ENCODE measurements at regions not wholly inside any gene's neighbourhood (a gene's known extent, or its start where the extent isn't known, plus 50 kb on each side); places are given as distances from the start of the nearest gene placed in this dataset.

- TF ChIP-seq, protein P1, sequence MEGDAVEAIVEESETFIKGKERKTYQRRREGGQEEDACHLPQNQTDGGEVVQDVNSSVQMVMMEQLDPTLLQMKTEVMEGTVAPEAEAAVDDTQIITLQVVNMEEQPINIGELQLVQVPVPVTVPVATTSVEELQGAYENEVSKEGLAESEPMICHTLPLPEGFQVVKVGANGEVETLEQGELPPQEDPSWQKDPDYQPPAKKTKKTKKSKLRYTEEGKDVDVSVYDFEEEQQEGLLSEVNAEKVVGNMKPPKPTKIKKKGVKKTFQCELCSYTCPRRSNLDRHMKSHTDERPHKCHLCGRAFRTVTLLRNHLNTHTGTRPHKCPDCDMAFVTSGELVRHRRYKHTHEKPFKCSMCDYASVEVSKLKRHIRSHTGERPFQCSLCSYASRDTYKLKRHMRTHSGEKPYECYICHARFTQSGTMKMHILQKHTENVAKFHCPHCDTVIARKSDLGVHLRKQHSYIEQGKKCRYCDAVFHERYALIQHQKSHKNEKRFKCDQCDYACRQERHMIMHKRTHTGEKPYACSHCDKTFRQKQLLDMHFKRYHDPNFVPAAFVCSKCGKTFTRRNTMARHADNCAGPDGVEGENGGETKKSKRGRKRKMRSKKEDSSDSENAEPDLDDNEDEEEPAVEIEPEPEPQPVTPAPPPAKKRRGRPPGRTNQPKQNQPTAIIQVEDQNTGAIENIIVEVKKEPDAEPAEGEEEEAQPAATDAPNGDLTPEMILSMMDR (IDR thresholded peaks at IDR 0.05; ENCODE audit: low read length): no peak
- TF ChIP-seq EZH2 (IDR thresholded peaks at IDR 0.05; ENCODE audit: borderline replicate concordance, low read length): no peak
Measured at GRCh38 chr6:6969761-6970223, 138.0 kb upstream of the RREB1 start.
